C4-2B (cell line): ENCODE measurements at regions not wholly inside any gene's neighbourhood (a gene's known extent, or its start where the extent isn't known, plus 50 kb on each side); places are given as distances from the start of the nearest gene placed in this dataset.

Experiments used
- H3K27ac ChIP-seq: fragments of 450-650 bp; 2 replicates; pipeline ENCODE4 v1.5.1; 2017
- ZFX ChIP-seq: fragments of 450-650 bp; IDR thresholded peaks from 2 replicates; pipeline ENCODE4 v1.6.1; 2017
- TF ChIP-seq, protein P1 (sequence below): fragments of 450-650 bp; conservative IDR thresholded peaks from 2 replicates; pipeline ENCODE4 v1.5.1; 2017; ENCODE audit warnings: mild to moderate bottlenecking

DNA sequence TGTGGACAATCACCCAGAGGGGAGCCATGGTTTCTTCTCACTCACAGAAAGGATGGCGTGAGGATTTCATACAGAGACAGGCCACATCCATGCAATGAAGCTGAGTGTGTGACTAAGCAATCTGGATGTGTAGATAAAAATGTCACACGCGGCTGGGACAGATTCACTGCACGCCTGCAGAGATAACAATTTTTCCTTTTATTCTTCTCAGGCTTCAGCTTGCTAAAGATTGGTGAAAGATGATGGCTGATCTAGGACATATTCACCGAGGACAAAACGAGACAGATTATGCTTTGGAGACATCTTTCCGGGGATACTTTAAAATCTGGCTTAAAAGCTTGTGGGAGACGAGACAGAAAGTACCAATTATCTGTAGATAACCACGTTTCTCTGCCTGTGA is 313.9 kb upstream of the TRPC7 start:
- TF ChIP-seq ZFX = no peak
- TF ChIP-seq, protein P1, sequence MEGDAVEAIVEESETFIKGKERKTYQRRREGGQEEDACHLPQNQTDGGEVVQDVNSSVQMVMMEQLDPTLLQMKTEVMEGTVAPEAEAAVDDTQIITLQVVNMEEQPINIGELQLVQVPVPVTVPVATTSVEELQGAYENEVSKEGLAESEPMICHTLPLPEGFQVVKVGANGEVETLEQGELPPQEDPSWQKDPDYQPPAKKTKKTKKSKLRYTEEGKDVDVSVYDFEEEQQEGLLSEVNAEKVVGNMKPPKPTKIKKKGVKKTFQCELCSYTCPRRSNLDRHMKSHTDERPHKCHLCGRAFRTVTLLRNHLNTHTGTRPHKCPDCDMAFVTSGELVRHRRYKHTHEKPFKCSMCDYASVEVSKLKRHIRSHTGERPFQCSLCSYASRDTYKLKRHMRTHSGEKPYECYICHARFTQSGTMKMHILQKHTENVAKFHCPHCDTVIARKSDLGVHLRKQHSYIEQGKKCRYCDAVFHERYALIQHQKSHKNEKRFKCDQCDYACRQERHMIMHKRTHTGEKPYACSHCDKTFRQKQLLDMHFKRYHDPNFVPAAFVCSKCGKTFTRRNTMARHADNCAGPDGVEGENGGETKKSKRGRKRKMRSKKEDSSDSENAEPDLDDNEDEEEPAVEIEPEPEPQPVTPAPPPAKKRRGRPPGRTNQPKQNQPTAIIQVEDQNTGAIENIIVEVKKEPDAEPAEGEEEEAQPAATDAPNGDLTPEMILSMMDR = no peak
- no peak overlapping the region for H3K27ac ChIP-seq

- TF ChIP-seq ZFX = no peak
- TF ChIP-seq, protein P1 = no peak
- no peak overlapping the region for H3K27ac ChIP-seq
These were observed 311.9 kb upstream of the TRPC7 start for GRCh38 chr5:136677217-136677616.

- H3K27ac ChIP-seq = no peak overlapping the region
- TF ChIP-seq, protein P1 = no peak
- no peak for TF ChIP-seq ZFX
These were observed 311.3 kb upstream of the TRPC7 start for GRCh38 chr5:136676685-136677084.

GRCh38 chr5:136675769-136676168 is 310.4 kb upstream of the TRPC7 start:
- no peak overlapping the region for H3K27ac ChIP-seq
- TF ChIP-seq, protein P1 = no peak
- TF ChIP-seq ZFX = no peak

GRCh38 chr5:136674178-136674577 is 308.8 kb upstream of the TRPC7 start:
- no peak for TF ChIP-seq ZFX
- TF ChIP-seq, protein P1 = no peak
- H3K27ac ChIP-seq = no peak overlapping the region

DNA sequence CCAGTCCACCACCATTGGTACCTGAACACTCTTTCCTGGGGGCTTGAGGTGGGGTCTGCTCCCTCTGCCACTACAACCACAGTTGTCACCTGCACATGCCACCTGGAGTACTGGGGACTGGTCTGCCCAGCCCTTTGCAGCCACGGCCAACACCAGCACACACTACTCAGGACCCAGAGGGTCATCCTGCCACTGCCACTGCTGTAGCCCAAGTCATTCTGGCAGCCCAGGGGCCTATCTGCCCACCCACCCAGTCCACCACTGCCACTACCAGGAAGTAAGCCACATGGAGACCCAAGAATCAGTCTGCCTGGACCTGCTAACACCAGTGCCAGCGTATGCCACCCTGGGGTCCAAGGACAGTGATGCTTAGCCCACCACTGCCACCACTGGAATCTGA is 302.4 kb upstream of the TRPC7 start:
- H3K27ac ChIP-seq = no peak overlapping the region
- no peak for TF ChIP-seq ZFX
- TF ChIP-seq, protein P1 = no peak

- no peak for TF ChIP-seq ZFX
- TF ChIP-seq, protein P1 = no peak
- H3K27ac ChIP-seq = no peak overlapping the region
These were observed 301.8 kb upstream of the TRPC7 start for GRCh38 chr5:136666970-136667620.
